ENCODE measurements at regions not wholly inside any gene's neighbourhood (a gene's known extent, or its start where the extent isn't known, plus 50 kb on each side); places are given as distances from the start of the nearest gene placed in this dataset.

- H3K4me2 ChIP-seq (ENCODE audit: low read length), result no peak overlapping the region
- no peak for TF ChIP-seq EZH2 (IDR thresholded peaks at IDR 0.05; ENCODE audit: borderline replicate concordance, low read length)
- TF ChIP-seq, protein P1, sequence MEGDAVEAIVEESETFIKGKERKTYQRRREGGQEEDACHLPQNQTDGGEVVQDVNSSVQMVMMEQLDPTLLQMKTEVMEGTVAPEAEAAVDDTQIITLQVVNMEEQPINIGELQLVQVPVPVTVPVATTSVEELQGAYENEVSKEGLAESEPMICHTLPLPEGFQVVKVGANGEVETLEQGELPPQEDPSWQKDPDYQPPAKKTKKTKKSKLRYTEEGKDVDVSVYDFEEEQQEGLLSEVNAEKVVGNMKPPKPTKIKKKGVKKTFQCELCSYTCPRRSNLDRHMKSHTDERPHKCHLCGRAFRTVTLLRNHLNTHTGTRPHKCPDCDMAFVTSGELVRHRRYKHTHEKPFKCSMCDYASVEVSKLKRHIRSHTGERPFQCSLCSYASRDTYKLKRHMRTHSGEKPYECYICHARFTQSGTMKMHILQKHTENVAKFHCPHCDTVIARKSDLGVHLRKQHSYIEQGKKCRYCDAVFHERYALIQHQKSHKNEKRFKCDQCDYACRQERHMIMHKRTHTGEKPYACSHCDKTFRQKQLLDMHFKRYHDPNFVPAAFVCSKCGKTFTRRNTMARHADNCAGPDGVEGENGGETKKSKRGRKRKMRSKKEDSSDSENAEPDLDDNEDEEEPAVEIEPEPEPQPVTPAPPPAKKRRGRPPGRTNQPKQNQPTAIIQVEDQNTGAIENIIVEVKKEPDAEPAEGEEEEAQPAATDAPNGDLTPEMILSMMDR (IDR thresholded peaks at IDR 0.05; ENCODE audit: low read length), result no peak
- no peak overlapping the region for H3K4me3 ChIP-seq (ENCODE audit: low read depth, low read length, poor library complexity, severe bottlenecking)
- no peaks in the 10 kb centered on the region for H4K20me1 ChIP-seq (ENCODE audit: insufficient read depth, low read length)
- no peak overlapping the region for H3K9ac ChIP-seq (ENCODE audit: low read length)
- no peaks in the 10 kb centered on the region for H3K4me1 ChIP-seq (ENCODE audit: insufficient read depth, low read length, severe bottlenecking)
- H2AFZ ChIP-seq (ENCODE audit: low read length), result no peak overlapping the region
- H3K9me3 ChIP-seq (ENCODE audit: low read length), result no peaks in the 10 kb centered on the region
- H3K27ac ChIP-seq (ENCODE audit: low read depth, low read length, poor library complexity, severe bottlenecking), result no peak overlapping the region
- no peaks in the 10 kb centered on the region for H3F3A ChIP-seq (ENCODE audit: insufficient read depth, low read length)
- H3K9me2 ChIP-seq (ENCODE audit: low read depth, low read length), result no peaks in the 10 kb centered on the region
- no peaks in the 10 kb centered on the region for H3K36me3 ChIP-seq (ENCODE audit: insufficient read depth, low read length)
- no peaks in the 10 kb centered on the region for H3K79me2 ChIP-seq (ENCODE audit: insufficient read depth, low read length)
- 0 out of 2 replicates have a peak, but pooled peaks cover 4% of the 10 kb centered on the region for H3K27me3 ChIP-seq (ENCODE audit: insufficient read depth, low read length)
These were observed 114.1 kb upstream of the ADGRF1 start for GRCh38 chr6:47156196-47156595.

DNA sequence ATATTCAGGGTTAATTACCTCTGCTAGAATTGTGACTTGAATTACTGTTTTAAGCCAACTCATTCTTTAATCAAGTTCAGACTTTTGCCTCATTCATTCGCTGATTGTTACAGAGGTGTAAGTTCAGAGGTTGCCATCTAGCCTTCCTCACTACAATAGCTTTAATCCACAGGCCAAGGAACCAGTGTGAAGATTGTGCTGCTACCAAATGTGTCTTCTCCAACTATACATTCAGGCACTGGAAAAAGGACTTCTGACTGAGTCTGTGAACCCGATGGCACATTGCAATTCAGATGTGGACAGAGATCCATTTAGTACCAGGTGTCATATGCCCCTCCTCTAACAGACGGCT, 111.2 kb upstream of the ADGRF1 start:
- Histone ChIP-seq H3K9me3 (ENCODE audit: low read length) (no peaks in the 10 kb centered on the region), H3K9me2 (ENCODE audit: low read depth, low read length) (no peaks in the 10 kb centered on the region), H3K27me3 (ENCODE audit: insufficient read depth, low read length) (0 out of 2 replicates have a peak, but pooled peaks cover 4% of the 10 kb centered on the region), H3K9ac (ENCODE audit: low read length) (no peak overlapping the region), H3K79me2 (ENCODE audit: insufficient read depth, low read length) (no peaks in the 10 kb centered on the region), H2AFZ (ENCODE audit: low read length) (no peak overlapping the region), H3F3A (ENCODE audit: insufficient read depth, low read length) (no peaks in the 10 kb centered on the region), H3K4me3 (ENCODE audit: low read depth, low read length, poor library complexity, severe bottlenecking) (no peak overlapping the region), H4K20me1 (ENCODE audit: insufficient read depth, low read length) (no peaks in the 10 kb centered on the region), H3K4me2 (ENCODE audit: low read length) (no peak overlapping the region), H3K4me1 (ENCODE audit: insufficient read depth, low read length, severe bottlenecking) (no peaks in the 10 kb centered on the region), H3K27ac (ENCODE audit: low read depth, low read length, poor library complexity, severe bottlenecking) (no peak overlapping the region), H3K36me3 (ENCODE audit: insufficient read depth, low read length) (no peaks in the 10 kb centered on the region)
- TF ChIP-seq EZH2 (IDR thresholded peaks at IDR 0.05; ENCODE audit: borderline replicate concordance, low read length), result no peak
- TF ChIP-seq, protein P1 (IDR thresholded peaks at IDR 0.05; ENCODE audit: low read length), result no peak

DNA sequence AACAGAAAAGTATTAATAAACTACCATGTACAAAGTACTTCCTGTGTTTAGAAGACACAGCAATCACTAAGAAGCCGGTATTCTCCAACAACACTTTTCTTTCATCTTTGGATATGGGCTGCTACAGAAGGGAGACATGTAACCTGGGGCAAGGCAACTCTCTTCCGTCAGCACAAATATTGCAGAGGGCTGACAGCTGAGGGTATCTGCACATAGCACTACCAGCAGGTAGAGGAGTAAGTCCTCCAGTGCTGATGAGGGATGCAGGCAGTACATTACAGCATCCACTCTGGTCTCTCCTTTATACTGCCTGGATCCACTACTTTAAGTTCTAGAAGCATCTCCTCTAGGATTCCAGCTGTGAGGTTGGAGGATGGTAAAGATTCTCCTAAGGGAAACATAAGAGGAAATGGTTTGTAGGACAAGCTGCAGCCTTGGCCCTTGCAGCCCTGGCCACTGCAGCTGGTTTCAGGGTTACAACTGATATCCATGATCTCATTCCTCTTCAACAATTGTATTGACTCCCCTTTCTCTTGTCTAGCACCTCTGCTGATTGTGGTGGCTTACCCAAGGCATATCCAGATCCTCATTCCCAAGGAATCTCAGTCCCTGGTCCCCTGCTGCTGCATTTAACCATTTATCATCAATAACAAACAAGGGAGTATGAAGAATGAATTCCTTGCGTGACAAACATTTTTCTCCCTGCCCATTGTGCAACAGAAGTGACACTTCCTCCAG, 110.7 kb upstream of the ADGRF1 start:
- no peaks in the 10 kb centered on the region for H3K9me3 ChIP-seq (ENCODE audit: low read length)
- H3K4me1 ChIP-seq (ENCODE audit: insufficient read depth, low read length, severe bottlenecking), result no peaks in the 10 kb centered on the region
- H3K9me2 ChIP-seq (ENCODE audit: low read depth, low read length), result no peaks in the 10 kb centered on the region
- H3K4me2 ChIP-seq (ENCODE audit: low read length), result no peak overlapping the region
- H3K27me3 ChIP-seq (ENCODE audit: insufficient read depth, low read length), result 0 out of 2 replicates have a peak, but pooled peaks cover 4% of the 10 kb centered on the region
- H4K20me1 ChIP-seq (ENCODE audit: insufficient read depth, low read length), result no peaks in the 10 kb centered on the region
- no peak overlapping the region for H3K27ac ChIP-seq (ENCODE audit: low read depth, low read length, poor library complexity, severe bottlenecking)
- H2AFZ ChIP-seq (ENCODE audit: low read length), result no peak overlapping the region
- no peak overlapping the region for H3K9ac ChIP-seq (ENCODE audit: low read length)
- no peaks in the 10 kb centered on the region for H3K36me3 ChIP-seq (ENCODE audit: insufficient read depth, low read length)
- TF ChIP-seq, protein P1 (IDR thresholded peaks at IDR 0.05; ENCODE audit: low read length), result no peak
- TF ChIP-seq EZH2 (IDR thresholded peaks at IDR 0.05; ENCODE audit: borderline replicate concordance, low read length), result no peak
- H3F3A ChIP-seq (ENCODE audit: insufficient read depth, low read length), result no peaks in the 10 kb centered on the region
- H3K4me3 ChIP-seq (ENCODE audit: low read depth, low read length, poor library complexity, severe bottlenecking), result no peak overlapping the region
- no peaks in the 10 kb centered on the region for H3K79me2 ChIP-seq (ENCODE audit: insufficient read depth, low read length)
